Stomach (tissue), 8 donors: ENCODE measurements at regions not wholly inside any gene's neighbourhood (a gene's known extent, or its start where the extent isn't known, plus 50 kb on each side); places are given as distances from the start of the nearest gene placed in this dataset.
"Not testable (repeated sequence)": the region's sequence is repeated elsewhere in the genome, so short reads cannot be mapped to it uniquely, and the experiment has no call there.

ENCODE experiments used
- DNase-seq, 2 donors: peaks; one replicate each; pipeline versions ENCODE4 v3.0.0 to v3.0.0-alpha.2; 2013 to 2019
- H3K27ac ChIP-seq, 5 donors: fragments of 200-600 bp in 4 of 5; sonication (generic) in 4 of 5; one replicate each; pipeline ENCODE4 v1.5.1; 2013 to 2019; ENCODE audit warnings: mild to moderate bottlenecking in 1 of 5, moderate library complexity in 1 of 5
- H3K27me3 ChIP-seq, 3 donors: fragments of 200-600 bp; sonication (generic); one replicate each; pipeline ENCODE4 v1.5.1; 2017 to 2019; ENCODE audit warnings: mixed run types in 1 of 3
- H3K36me3 ChIP-seq, 4 donors: fragments of 200-600 bp; sonication (generic); 1 replicate in 3 of 4; 2 replicates in 1 of 4; pipeline ENCODE4 v1.5.1; 2016 to 2019
- H3K4me1 ChIP-seq, 4 donors: fragments of 200-600 bp; sonication (generic); one replicate each; pipeline ENCODE4 v1.5.1; 2016 to 2019
- H3K4me3 ChIP-seq, 4 donors: fragments of 200-600 bp; sonication (generic) in 3 of 4; one replicate each; pipeline ENCODE4 v1.5.1; 2016 to 2019; ENCODE audit warnings: mild to moderate bottlenecking in 1 of 4
- H3K9me3 ChIP-seq, 4 donors: fragments of 200-600 bp; sonication (generic); one replicate each; pipeline ENCODE4 v1.5.1; 2016 to 2019
- EP300 ChIP-seq: sonication (generic); formaldehyde crosslinking; IDR thresholded peaks from one replicate; pipeline ENCODE4 v1.6.1; 2017; ENCODE audit warnings: antibody characterized with exemption
- POLR2A ChIP-seq, 4 donors: fragments of 450-650 bp; IDR thresholded peaks; one replicate each; pipeline ENCODE4 v1.6.1; 2016; ENCODE audit warnings: antibody characterized with exemption in 4 of 4, control low read depth in 2 of 4, mild to moderate bottlenecking in 1 of 4, moderate library complexity in 1 of 4
- POLR2AphosphoS5 ChIP-seq, 3 donors: sonication (generic); formaldehyde crosslinking; IDR thresholded peaks; one replicate each; pipeline ENCODE4 v1.6.1; 2016; ENCODE audit warnings: antibody characterized with exemption in 3 of 3
- WGBS, 5 donors: extraction: QIAGEN DNeasy Blood & Tissue Kit in 3 of 5; methylation state at CpG; one replicate each; pipeline versions ENCODE4 v1.1.5 to v1.1.7; 2013 to 2018; 5-methylcytosine and 5-hydroxymethylcytosine counted together
- intact Hi-C: fragments of 100-400 bp; cut with DNase I; formaldehyde crosslinking; loops from one replicate; pipeline ENCODE4 v1.15.1; 2023; ENCODE audit warnings: low total_unique reads
- TF ChIP-seq, protein P1 (sequence below), 7 experiments: fragments of 450-650 bp in 4 of 7; fragments of 200-600 bp in 3 of 7; sonication (generic) in 3 of 7; IDR thresholded peaks; one replicate each; pipeline ENCODE4 v1.5.1; 2016 to 2019; ENCODE audit warnings: antibody characterized with exemption in 7 of 7, control low read depth in 2 of 7, mild to moderate bottlenecking in 1 of 7
- donor health status: healthy with polysubstance abuse.
- donor health status: Bipolar disorder and iron deficiency.
- donor health status: healthy.

DNA sequence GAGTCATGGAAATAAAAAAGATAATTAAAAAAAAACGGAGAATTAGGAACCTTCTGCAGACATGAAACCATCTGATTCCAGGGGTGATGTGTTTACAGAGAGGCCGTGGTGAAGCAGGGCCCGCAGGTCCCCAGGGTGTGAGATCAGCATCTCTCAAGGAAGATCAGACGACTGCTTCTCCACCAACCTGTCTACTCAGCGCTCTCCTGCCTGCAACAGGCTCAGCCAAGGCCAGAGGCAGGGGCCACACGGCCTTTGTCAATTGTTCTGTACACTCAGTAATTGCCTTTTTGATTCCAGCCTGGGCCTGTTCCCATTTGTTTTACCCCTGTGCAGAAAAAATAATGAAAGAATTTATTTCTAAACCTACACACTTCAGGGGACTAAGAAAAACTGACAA, 124.6 kb downstream of the NXPE2 start:
- H3K27me3 ChIP-seq = peaks cover 0 to 11% (median 0%) of the 10 kb centered on the region in 3 donors
- no peak overlapping the region for H3K27ac ChIP-seq
- intact Hi-C loops = no loop called here
- no peaks in the 10 kb centered on the region for H3K36me3 ChIP-seq
- no peak overlapping the region for H3K4me3 ChIP-seq
- no peaks in the 10 kb centered on the region for H3K4me1 ChIP-seq
- no peak for DNase-seq
- peaks cover 0 to 6% (median 2%) of the 10 kb centered on the region in 4 donors for H3K9me3 ChIP-seq
- 59 to 71% (median 64%) methylated on average over 6 of the region's 6 CpGs for WGBS, 5 donors
- TF ChIP-seq, protein P1, sequence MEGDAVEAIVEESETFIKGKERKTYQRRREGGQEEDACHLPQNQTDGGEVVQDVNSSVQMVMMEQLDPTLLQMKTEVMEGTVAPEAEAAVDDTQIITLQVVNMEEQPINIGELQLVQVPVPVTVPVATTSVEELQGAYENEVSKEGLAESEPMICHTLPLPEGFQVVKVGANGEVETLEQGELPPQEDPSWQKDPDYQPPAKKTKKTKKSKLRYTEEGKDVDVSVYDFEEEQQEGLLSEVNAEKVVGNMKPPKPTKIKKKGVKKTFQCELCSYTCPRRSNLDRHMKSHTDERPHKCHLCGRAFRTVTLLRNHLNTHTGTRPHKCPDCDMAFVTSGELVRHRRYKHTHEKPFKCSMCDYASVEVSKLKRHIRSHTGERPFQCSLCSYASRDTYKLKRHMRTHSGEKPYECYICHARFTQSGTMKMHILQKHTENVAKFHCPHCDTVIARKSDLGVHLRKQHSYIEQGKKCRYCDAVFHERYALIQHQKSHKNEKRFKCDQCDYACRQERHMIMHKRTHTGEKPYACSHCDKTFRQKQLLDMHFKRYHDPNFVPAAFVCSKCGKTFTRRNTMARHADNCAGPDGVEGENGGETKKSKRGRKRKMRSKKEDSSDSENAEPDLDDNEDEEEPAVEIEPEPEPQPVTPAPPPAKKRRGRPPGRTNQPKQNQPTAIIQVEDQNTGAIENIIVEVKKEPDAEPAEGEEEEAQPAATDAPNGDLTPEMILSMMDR (IDR thresholded peaks at IDR 0.05) = no peak
- no peak for TF ChIP-seq POLR2A (IDR thresholded peaks at IDR 0.05)
- no peak for TF ChIP-seq POLR2AphosphoS5 (IDR thresholded peaks at IDR 0.05)
- no peak for TF ChIP-seq EP300

DNA sequence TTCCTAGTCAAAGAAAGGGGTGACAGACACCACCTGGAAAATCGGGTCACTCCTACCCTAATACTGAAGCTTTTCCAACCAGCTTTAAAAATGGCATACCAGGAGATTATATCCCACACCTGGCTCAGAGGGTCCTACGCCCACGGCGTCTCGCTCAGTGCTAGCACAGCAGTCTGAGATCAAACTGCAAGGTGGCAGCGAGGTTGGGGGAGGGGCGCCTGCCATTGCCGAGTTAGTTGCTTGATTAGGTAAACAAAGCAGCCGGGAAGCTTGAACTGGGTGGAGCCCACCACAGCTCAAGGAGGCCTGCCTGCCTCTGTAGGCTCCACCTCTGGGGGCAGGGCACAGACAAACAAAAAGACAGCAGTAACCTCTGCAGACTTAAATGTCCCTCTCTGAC, 127.1 kb downstream of the NXPE2 start:
- 38 to 50% (median 43%) methylated on average over 6 to 9 of the region's 9 CpGs for WGBS, 5 donors

DNA sequence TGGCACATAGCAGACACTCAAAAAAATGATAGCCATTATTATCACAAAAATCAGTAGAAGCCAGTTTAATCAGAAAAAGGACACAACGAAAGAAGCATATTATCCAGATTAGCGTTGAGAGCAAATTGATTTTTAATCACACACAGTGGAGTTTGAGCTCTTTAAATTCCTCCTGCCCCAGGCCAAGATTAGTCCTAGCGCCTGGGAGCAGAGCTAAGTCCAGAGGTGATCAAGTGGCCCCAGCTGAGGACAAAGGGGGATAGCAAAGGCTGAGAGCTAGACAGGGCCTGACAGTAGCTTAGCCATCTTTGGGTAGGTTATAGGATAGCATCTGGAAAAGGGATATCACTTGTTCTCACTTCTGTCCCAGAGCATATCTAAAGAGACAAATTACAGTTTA, 133.6 kb downstream of the NXPE2 start:
- no peak overlapping the region for H3K27ac ChIP-seq
- TF ChIP-seq EP300 (no peak), POLR2A (IDR thresholded peaks at IDR 0.05) (no peak), POLR2AphosphoS5 (IDR thresholded peaks at IDR 0.05) (no peak)
- TF ChIP-seq, protein P1 (IDR thresholded peaks at IDR 0.05) = no peak
- intact Hi-C loops = no loop called here
- 70 to 79% (median 74%) methylated on average over 3 of the region's 3 CpGs for WGBS, 5 donors
- no peaks in the 10 kb centered on the region for H3K4me1 ChIP-seq
- no peak overlapping the region for H3K4me3 ChIP-seq
- no peaks in the 10 kb centered on the region for H3K9me3 ChIP-seq
- H3K27me3 ChIP-seq = no peaks in the 10 kb centered on the region
- DNase-seq = no peak
- no peaks in the 10 kb centered on the region for H3K36me3 ChIP-seq

More for the DNA sequence above, 127.1 kb downstream of the NXPE2 start:
- H3K36me3 ChIP-seq, DNase-seq, H3K27ac ChIP-seq, H3K4me1 ChIP-seq, H3K4me3 ChIP-seq, intact Hi-C loops, H3K27me3 ChIP-seq, H3K9me3 ChIP-seq: not testable (repeated sequence)

DNA sequence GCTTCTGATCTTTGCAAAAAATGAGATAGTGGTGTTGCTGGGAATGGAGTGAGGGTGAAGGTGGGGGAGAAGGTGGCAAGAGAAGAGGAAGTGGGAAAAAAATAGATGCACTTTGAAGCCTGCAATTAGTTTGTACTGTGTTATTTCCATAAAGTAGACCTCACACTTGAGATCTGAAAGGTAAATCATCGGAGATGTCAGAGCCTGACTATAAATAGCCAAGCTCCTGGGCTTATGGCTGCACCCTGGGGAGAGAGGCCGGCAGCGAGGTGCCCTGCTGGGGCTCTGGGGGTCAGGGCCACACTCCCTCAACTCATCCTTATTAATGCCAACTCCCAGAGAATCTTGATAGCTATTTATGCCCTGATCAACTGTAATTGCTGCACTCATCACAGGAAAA, 134.4 kb downstream of the NXPE2 start:
- Histone ChIP-seq H3K36me3 (no peaks in the 10 kb centered on the region), H3K27ac (no peak overlapping the region), H3K4me3 (no peak overlapping the region), H3K9me3 (no peaks in the 10 kb centered on the region), H3K4me1 (no peaks in the 10 kb centered on the region), H3K27me3 (peaks cover 0 to 5% (median 0%) of the 10 kb centered on the region in 3 donors)
- no peak for TF ChIP-seq POLR2A (IDR thresholded peaks at IDR 0.05)
- TF ChIP-seq, protein P1 (IDR thresholded peaks at IDR 0.05) = no peak
- 61 to 84% (median 69%) methylated on average over 3 of the region's 3 CpGs for WGBS, 5 donors
- no peak for DNase-seq
- intact Hi-C loops = no loop called here

DNA sequence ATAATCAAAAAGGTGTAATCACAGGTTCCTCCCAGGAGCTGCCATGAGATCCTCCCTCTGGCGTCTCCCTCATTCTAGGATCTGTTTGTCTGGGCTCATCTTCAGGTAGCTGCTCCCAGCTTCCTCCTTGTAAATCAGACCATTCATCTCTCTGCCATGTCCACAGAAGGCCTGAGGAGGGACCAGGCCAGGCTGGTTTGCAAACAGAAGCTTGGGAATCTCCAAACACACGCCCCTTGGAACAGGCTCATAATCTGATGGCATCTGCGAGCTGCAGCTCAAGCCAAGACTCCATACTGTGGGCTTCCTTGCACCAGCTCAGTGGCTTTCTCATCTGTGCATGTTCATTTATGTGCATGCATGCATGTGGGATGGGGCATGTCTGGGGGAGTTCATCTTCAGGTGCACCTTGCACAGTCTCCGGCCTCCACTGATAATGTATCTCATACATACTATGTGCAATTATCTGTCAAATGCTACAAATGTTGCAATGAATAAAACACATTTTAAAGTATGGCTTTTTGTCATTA, 134.9 kb downstream of the NXPE2 start:
- TF ChIP-seq POLR2AphosphoS5 (IDR thresholded peaks at IDR 0.05) = no peak
- no peak for TF ChIP-seq POLR2A (IDR thresholded peaks at IDR 0.05)
- no peak for TF ChIP-seq EP300
- TF ChIP-seq, protein P1 (IDR thresholded peaks at IDR 0.05) = no peak
- intact Hi-C loops = no loop called here
- 68 to 78% (median 74%) methylated on average over 4 of the region's 4 CpGs for WGBS, 5 donors
- no peak overlapping the region for H3K27ac ChIP-seq
- H3K36me3 ChIP-seq = no peaks in the 10 kb centered on the region
- no peaks in the 10 kb centered on the region for H3K4me1 ChIP-seq
- DNase-seq = no peak
- no peak overlapping the region for H3K4me3 ChIP-seq
- no peaks in the 10 kb centered on the region for H3K9me3 ChIP-seq
- H3K27me3 ChIP-seq = peaks cover 0 to 11% (median 0%) of the 10 kb centered on the region in 3 donors
